ENCODE measurements at regions not wholly inside any gene's neighbourhood (a gene's known extent, or its start where the extent isn't known, plus 50 kb on each side); places are given as distances from the start of the nearest gene placed in this dataset.

DNA sequence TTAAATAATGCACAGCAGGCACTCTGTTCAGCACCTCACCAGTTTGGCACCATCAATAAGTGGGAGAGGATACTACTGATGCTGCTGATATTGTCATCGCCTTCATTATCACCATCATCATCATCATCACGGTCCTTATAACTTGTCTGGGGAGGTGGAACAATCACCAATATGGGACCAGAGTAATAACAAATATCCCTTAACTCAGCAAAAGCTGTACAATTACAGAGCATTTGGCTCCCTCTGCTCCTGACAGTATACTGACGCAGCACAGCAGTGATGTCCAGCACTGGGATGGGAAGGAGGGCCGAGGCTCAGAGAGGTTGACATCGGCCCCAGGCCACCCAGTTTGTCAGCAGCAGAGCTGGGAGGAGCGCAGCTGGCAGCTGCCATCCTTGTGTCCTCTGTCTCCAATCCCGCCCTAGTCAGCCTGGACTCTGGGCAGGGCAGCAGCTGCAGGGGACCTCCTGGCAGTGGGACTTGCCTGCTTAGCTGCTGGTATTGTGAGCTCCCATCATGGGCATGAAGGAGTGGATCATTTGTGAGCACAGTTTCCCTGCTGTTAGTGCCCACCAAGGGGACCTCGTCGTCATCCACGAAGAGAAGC lies 90.0 kb downstream of the DHCR7 start:
- no peak for TF ChIP-seq EZH2 (IDR thresholded peaks at IDR 0.05; ENCODE audit: low read depth, unreplicated experiment)
- TF ChIP-seq, protein P1, sequence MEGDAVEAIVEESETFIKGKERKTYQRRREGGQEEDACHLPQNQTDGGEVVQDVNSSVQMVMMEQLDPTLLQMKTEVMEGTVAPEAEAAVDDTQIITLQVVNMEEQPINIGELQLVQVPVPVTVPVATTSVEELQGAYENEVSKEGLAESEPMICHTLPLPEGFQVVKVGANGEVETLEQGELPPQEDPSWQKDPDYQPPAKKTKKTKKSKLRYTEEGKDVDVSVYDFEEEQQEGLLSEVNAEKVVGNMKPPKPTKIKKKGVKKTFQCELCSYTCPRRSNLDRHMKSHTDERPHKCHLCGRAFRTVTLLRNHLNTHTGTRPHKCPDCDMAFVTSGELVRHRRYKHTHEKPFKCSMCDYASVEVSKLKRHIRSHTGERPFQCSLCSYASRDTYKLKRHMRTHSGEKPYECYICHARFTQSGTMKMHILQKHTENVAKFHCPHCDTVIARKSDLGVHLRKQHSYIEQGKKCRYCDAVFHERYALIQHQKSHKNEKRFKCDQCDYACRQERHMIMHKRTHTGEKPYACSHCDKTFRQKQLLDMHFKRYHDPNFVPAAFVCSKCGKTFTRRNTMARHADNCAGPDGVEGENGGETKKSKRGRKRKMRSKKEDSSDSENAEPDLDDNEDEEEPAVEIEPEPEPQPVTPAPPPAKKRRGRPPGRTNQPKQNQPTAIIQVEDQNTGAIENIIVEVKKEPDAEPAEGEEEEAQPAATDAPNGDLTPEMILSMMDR (conservative IDR thresholded peaks at IDR 0.05; ENCODE audit: low read depth in 2 of 2), result no peak

Data from GM23338 (cell line).